ENCODE measurements at regions not wholly inside any gene's neighbourhood (a gene's known extent, or its start where the extent isn't known, plus 50 kb on each side); places are given as distances from the start of the nearest gene placed in this dataset.
"Not testable (repeated sequence)": the region's sequence is repeated elsewhere in the genome, so short reads cannot be mapped to it uniquely, and the experiment has no call there.

GRCh38 chr17:36848008-36848902 lies 89.0 kb upstream of the LHX1 start:
- H3K4me1 ChIP-seq (ENCODE audit: control insufficient read depth in 2 of 2, insufficient read depth in 2 of 2, low read length in 2 of 2), result no peaks in the 10 kb centered on the region
- no peak overlapping the region for H3K9ac ChIP-seq (ENCODE audit: low read depth in 1 of 2, low read length in 2 of 2)
- H3K4me3 ChIP-seq (ENCODE audit: low read length in 2 of 2), result no peak overlapping the region
- H3K9me3 ChIP-seq (ENCODE audit: control insufficient read depth in 2 of 2, low read length in 2 of 2), result no peaks in the 10 kb centered on the region
- H3K27ac ChIP-seq (ENCODE audit: low read depth in 2 of 2, low read length in 2 of 2), result no peak overlapping the region
- H3K36me3 ChIP-seq (ENCODE audit: control insufficient read depth in 2 of 2, insufficient read depth in 2 of 2, low read length in 2 of 2), result no peaks in the 10 kb centered on the region
- peaks cover 3 to 11% of the 10 kb centered on the region in 2 donors for H3K27me3 ChIP-seq (ENCODE audit: control insufficient read depth in 2 of 2, insufficient read depth in 2 of 2, low read length in 2 of 2)

GRCh38 chr17:36849020-36849419 lies 88.3 kb upstream of the LHX1 start:
- H3K4me3 ChIP-seq (ENCODE audit: low read length in 2 of 2); H3K9ac ChIP-seq (ENCODE audit: low read depth in 1 of 2, low read length in 2 of 2); H3K36me3 ChIP-seq (ENCODE audit: control insufficient read depth in 2 of 2, insufficient read depth in 2 of 2, low read length in 2 of 2); H3K4me1 ChIP-seq (ENCODE audit: control insufficient read depth in 2 of 2, insufficient read depth in 2 of 2, low read length in 2 of 2); H3K9me3 ChIP-seq (ENCODE audit: control insufficient read depth in 2 of 2, low read length in 2 of 2); H3K27ac ChIP-seq (ENCODE audit: low read depth in 2 of 2, low read length in 2 of 2): not testable (repeated sequence)
- peaks cover 3 to 11% of the 10 kb centered on the region in 2 donors for H3K27me3 ChIP-seq (ENCODE audit: control insufficient read depth in 2 of 2, insufficient read depth in 2 of 2, low read length in 2 of 2)

- H3K9ac ChIP-seq (ENCODE audit: low read depth in 1 of 2, low read length in 2 of 2), result no peak overlapping the region
- H3K4me1 ChIP-seq (ENCODE audit: control insufficient read depth in 2 of 2, insufficient read depth in 2 of 2, low read length in 2 of 2), result no peaks in the 10 kb centered on the region
- no peaks in the 10 kb centered on the region for H3K9me3 ChIP-seq (ENCODE audit: control insufficient read depth in 2 of 2, low read length in 2 of 2)
- H3K27me3 ChIP-seq (ENCODE audit: control insufficient read depth in 2 of 2, insufficient read depth in 2 of 2, low read length in 2 of 2), result peaks cover 3 to 4% of the 10 kb centered on the region in 2 donors
- H3K27ac ChIP-seq (ENCODE audit: low read depth in 2 of 2, low read length in 2 of 2), result no peak overlapping the region
- H3K36me3 ChIP-seq (ENCODE audit: control insufficient read depth in 2 of 2, insufficient read depth in 2 of 2, low read length in 2 of 2), result no peaks in the 10 kb centered on the region
- H3K4me3 ChIP-seq (ENCODE audit: low read length in 2 of 2), result no peak overlapping the region
Observed at GRCh38 chr17:36849871-36850348, 87.4 kb upstream of the LHX1 start.

- Histone ChIP-seq H3K9ac (ENCODE audit: low read depth in 1 of 2, low read length in 2 of 2) (no peak overlapping the region), H3K4me3 (ENCODE audit: low read length in 2 of 2) (no peak overlapping the region), H3K27me3 (ENCODE audit: control insufficient read depth in 2 of 2, insufficient read depth in 2 of 2, low read length in 2 of 2) (no peaks in the 10 kb centered on the region), H3K9me3 (ENCODE audit: control insufficient read depth in 2 of 2, low read length in 2 of 2) (no peaks in the 10 kb centered on the region), H3K27ac (ENCODE audit: low read depth in 2 of 2, low read length in 2 of 2) (no peak overlapping the region), H3K4me1 (ENCODE audit: control insufficient read depth in 2 of 2, insufficient read depth in 2 of 2, low read length in 2 of 2) (no peaks in the 10 kb centered on the region), H3K36me3 (ENCODE audit: control insufficient read depth in 2 of 2, insufficient read depth in 2 of 2, low read length in 2 of 2) (no peaks in the 10 kb centered on the region)
Observed at GRCh38 chr17:36850790-36851189, 86.5 kb upstream of the LHX1 start.

GRCh38 chr17:36851250-36851649 lies 86.0 kb upstream of the LHX1 start:
- Histone ChIP-seq H3K4me3 (ENCODE audit: low read length in 2 of 2) (no peak overlapping the region), H3K9ac (ENCODE audit: low read depth in 1 of 2, low read length in 2 of 2) (no peak overlapping the region), H3K27me3 (ENCODE audit: control insufficient read depth in 2 of 2, insufficient read depth in 2 of 2, low read length in 2 of 2) (no peaks in the 10 kb centered on the region), H3K36me3 (ENCODE audit: control insufficient read depth in 2 of 2, insufficient read depth in 2 of 2, low read length in 2 of 2) (no peaks in the 10 kb centered on the region), H3K9me3 (ENCODE audit: control insufficient read depth in 2 of 2, low read length in 2 of 2) (no peaks in the 10 kb centered on the region), H3K4me1 (ENCODE audit: control insufficient read depth in 2 of 2, insufficient read depth in 2 of 2, low read length in 2 of 2) (no peaks in the 10 kb centered on the region), H3K27ac (ENCODE audit: low read depth in 2 of 2, low read length in 2 of 2) (no peak overlapping the region)

- H3K36me3 ChIP-seq (ENCODE audit: control insufficient read depth in 2 of 2, insufficient read depth in 2 of 2, low read length in 2 of 2); H3K4me3 ChIP-seq (ENCODE audit: low read length in 2 of 2); H3K4me1 ChIP-seq (ENCODE audit: control insufficient read depth in 2 of 2, insufficient read depth in 2 of 2, low read length in 2 of 2); H3K27me3 ChIP-seq (ENCODE audit: control insufficient read depth in 2 of 2, insufficient read depth in 2 of 2, low read length in 2 of 2); H3K9me3 ChIP-seq (ENCODE audit: control insufficient read depth in 2 of 2, low read length in 2 of 2); H3K27ac ChIP-seq (ENCODE audit: low read depth in 2 of 2, low read length in 2 of 2); H3K9ac ChIP-seq (ENCODE audit: low read depth in 1 of 2, low read length in 2 of 2): not testable (repeated sequence)
Observed at GRCh38 chr17:36852478-36852877, 84.8 kb upstream of the LHX1 start.

- Histone ChIP-seq H3K4me3 (ENCODE audit: low read length in 2 of 2) (no peak overlapping the region), H3K27ac (ENCODE audit: low read depth in 2 of 2, low read length in 2 of 2) (no peak overlapping the region), H3K4me1 (ENCODE audit: control insufficient read depth in 2 of 2, insufficient read depth in 2 of 2, low read length in 2 of 2) (no peaks in the 10 kb centered on the region), H3K27me3 (ENCODE audit: control insufficient read depth in 2 of 2, insufficient read depth in 2 of 2, low read length in 2 of 2) (peaks cover 0 to 3% of the 10 kb centered on the region in 2 donors), H3K9ac (ENCODE audit: low read depth in 1 of 2, low read length in 2 of 2) (no peak overlapping the region), H3K36me3 (ENCODE audit: control insufficient read depth in 2 of 2, insufficient read depth in 2 of 2, low read length in 2 of 2) (no peaks in the 10 kb centered on the region), H3K9me3 (ENCODE audit: control insufficient read depth in 2 of 2, low read length in 2 of 2) (no peaks in the 10 kb centered on the region)
Observed at GRCh38 chr17:36854982-36855381, 82.3 kb upstream of the LHX1 start.

- no peaks in the 10 kb centered on the region for H3K4me1 ChIP-seq (ENCODE audit: control insufficient read depth in 2 of 2, insufficient read depth in 2 of 2, low read length in 2 of 2)
- no peaks in the 10 kb centered on the region for H3K36me3 ChIP-seq (ENCODE audit: control insufficient read depth in 2 of 2, insufficient read depth in 2 of 2, low read length in 2 of 2)
- H3K4me3 ChIP-seq (ENCODE audit: low read length in 2 of 2), result no peak overlapping the region
- no peak overlapping the region for H3K9ac ChIP-seq (ENCODE audit: low read depth in 1 of 2, low read length in 2 of 2)
- H3K27ac ChIP-seq (ENCODE audit: low read depth in 2 of 2, low read length in 2 of 2), result no peak overlapping the region
- no peaks in the 10 kb centered on the region for H3K9me3 ChIP-seq (ENCODE audit: control insufficient read depth in 2 of 2, low read length in 2 of 2)
- H3K27me3 ChIP-seq (ENCODE audit: control insufficient read depth in 2 of 2, insufficient read depth in 2 of 2, low read length in 2 of 2), result peaks cover 0 to 3% of the 10 kb centered on the region in 2 donors
Observed at GRCh38 chr17:36855459-36855858, 81.8 kb upstream of the LHX1 start.

- no peaks in the 10 kb centered on the region for H3K36me3 ChIP-seq (ENCODE audit: control insufficient read depth in 2 of 2, insufficient read depth in 2 of 2, low read length in 2 of 2)
- no peaks in the 10 kb centered on the region for H3K9me3 ChIP-seq (ENCODE audit: control insufficient read depth in 2 of 2, low read length in 2 of 2)
- no peak overlapping the region for H3K27ac ChIP-seq (ENCODE audit: low read depth in 2 of 2, low read length in 2 of 2)
- H3K4me3 ChIP-seq (ENCODE audit: low read length in 2 of 2), result no peak overlapping the region
- peaks cover 0 to 4% of the 10 kb centered on the region in 2 donors for H3K27me3 ChIP-seq (ENCODE audit: control insufficient read depth in 2 of 2, insufficient read depth in 2 of 2, low read length in 2 of 2)
- H3K4me1 ChIP-seq (ENCODE audit: control insufficient read depth in 2 of 2, insufficient read depth in 2 of 2, low read length in 2 of 2), result no peaks in the 10 kb centered on the region
- H3K9ac ChIP-seq (ENCODE audit: low read depth in 1 of 2, low read length in 2 of 2), result no peak overlapping the region
Observed at GRCh38 chr17:36856222-36856621, 81.1 kb upstream of the LHX1 start.

- Histone ChIP-seq H3K36me3 (ENCODE audit: control insufficient read depth in 2 of 2, insufficient read depth in 2 of 2, low read length in 2 of 2) (no peaks in the 10 kb centered on the region), H3K9ac (ENCODE audit: low read depth in 1 of 2, low read length in 2 of 2) (no peak overlapping the region), H3K27me3 (ENCODE audit: control insufficient read depth in 2 of 2, insufficient read depth in 2 of 2, low read length in 2 of 2) (peaks cover 0 to 8% of the 10 kb centered on the region in 2 donors), H3K27ac (ENCODE audit: low read depth in 2 of 2, low read length in 2 of 2) (no peak overlapping the region), H3K4me1 (ENCODE audit: control insufficient read depth in 2 of 2, insufficient read depth in 2 of 2, low read length in 2 of 2) (no peaks in the 10 kb centered on the region), H3K9me3 (ENCODE audit: control insufficient read depth in 2 of 2, low read length in 2 of 2) (no peaks in the 10 kb centered on the region), H3K4me3 (ENCODE audit: low read length in 2 of 2) (no peak overlapping the region)
Observed at GRCh38 chr17:36856903-36857381, 80.3 kb upstream of the LHX1 start.
